BLaER1 treated with 17β-estradiol and CSF1 and Interleukin-3, amounts not matched to agents 10 nM and 100 nM (cell line): ENCODE measurements at regions not wholly inside any gene's neighbourhood (a gene's known extent, or its start where the extent isn't known, plus 50 kb on each side); places are given as distances from the start of the nearest gene placed in this dataset.

Experiments
- H3K27ac ChIP-seq, 11 experiments: shearing (Covaris generic); formaldehyde crosslinking; 2 replicates each; pipeline ENCODE4 v1.8.1; 2022
- H3K27me3 ChIP-seq, 11 experiments: shearing (Covaris generic); formaldehyde crosslinking; 2 replicates each; pipeline ENCODE4 v1.8.1; 2022
- H3K36me3 ChIP-seq, 11 experiments: shearing (Covaris generic); formaldehyde crosslinking; 2 replicates each; pipeline ENCODE4 v1.8.1; 2022
- H3K4me1 ChIP-seq, 10 experiments: shearing (Covaris generic); formaldehyde crosslinking; 2 replicates each; pipeline ENCODE4 v1.8.1; 2022
- H3K4me2 ChIP-seq, 11 experiments: shearing (Covaris generic); formaldehyde crosslinking; 2 replicates each; pipeline ENCODE4 v1.8.1; 2022
- H3K4me3 ChIP-seq, 10 experiments: shearing (Covaris generic); formaldehyde crosslinking; 2 replicates each; pipeline ENCODE4 v1.8.1; 2022
- H3K9ac ChIP-seq, 11 experiments: shearing (Covaris generic); formaldehyde crosslinking; 2 replicates each; pipeline ENCODE4 v1.8.1; 2022
- H3K9me3 ChIP-seq, 11 experiments: shearing (Covaris generic); formaldehyde crosslinking; replicated peaks in 1 of 11; 2 replicates each; pipeline ENCODE4 v1.8.1; 2022
- H4K20me1 ChIP-seq, 11 experiments: shearing (Covaris generic); formaldehyde crosslinking; 2 replicates each; pipeline ENCODE4 v1.8.1; 2022
- Cebpa-rat ChIP-seq, 11 experiments: shearing (Covaris generic); IDR thresholded peaks; 2 replicates each; pipeline ENCODE4 v1.8.1; 2022

GRCh38 chr14:48853159-48853558, 733.0 kb downstream of the RPS29 start:
- TF ChIP-seq Cebpa-rat (IDR thresholded peaks at IDR 0.05), result no peak
- no peaks in the 10 kb centered on the region for H4K20me1 ChIP-seq
- no peak overlapping the region for H3K27ac ChIP-seq
- no peak overlapping the region for H3K4me2 ChIP-seq
- H3K4me1 ChIP-seq, result no peaks in the 10 kb centered on the region
- no peaks in the 10 kb centered on the region for H3K9me3 ChIP-seq
- no peaks in the 10 kb centered on the region for H3K36me3 ChIP-seq
- H3K9ac ChIP-seq, result no peak overlapping the region
- H3K27me3 ChIP-seq, result no peaks in the 10 kb centered on the region
- no peak overlapping the region for H3K4me3 ChIP-seq

GRCh38 chr14:48849741-48850322, 736.3 kb downstream of the RPS29 start:
- H3K27me3 ChIP-seq, result no peaks in the 10 kb centered on the region
- H3K4me3 ChIP-seq, result no peak overlapping the region
- no peak overlapping the region for H3K4me2 ChIP-seq
- H3K36me3 ChIP-seq, result no peaks in the 10 kb centered on the region
- H3K4me1 ChIP-seq, result no peaks in the 10 kb centered on the region
- H4K20me1 ChIP-seq, result no peaks in the 10 kb centered on the region
- no peak for TF ChIP-seq Cebpa-rat (IDR thresholded peaks at IDR 0.05)
- no peak overlapping the region for H3K9ac ChIP-seq
- no peak overlapping the region for H3K27ac ChIP-seq
- no peaks in the 10 kb centered on the region for H3K9me3 ChIP-seq

- Histone ChIP-seq H3K36me3 (no peaks in the 10 kb centered on the region), H3K9me3 (no peaks in the 10 kb centered on the region), H3K4me2 (no peak overlapping the region), H4K20me1 (no peaks in the 10 kb centered on the region), H3K4me1 (no peaks in the 10 kb centered on the region), H3K27ac (no peak overlapping the region), H3K9ac (no peak overlapping the region), H3K4me3 (no peak overlapping the region), H3K27me3 (no peaks in the 10 kb centered on the region)
- TF ChIP-seq Cebpa-rat (IDR thresholded peaks at IDR 0.05), result no peak
These were observed 743.4 kb downstream of the RPS29 start for GRCh38 chr14:48842785-48843184.

GRCh38 chr14:48826058-48826457, 760.1 kb downstream of the RPS29 start:
- Histone ChIP-seq H3K36me3 (no peaks in the 10 kb centered on the region), H4K20me1 (no peaks in the 10 kb centered on the region), H3K27ac (no peak overlapping the region), H3K27me3 (no peaks in the 10 kb centered on the region), H3K4me1 (no peaks in the 10 kb centered on the region), H3K4me3 (no peak overlapping the region), H3K4me2 (no peak overlapping the region), H3K9ac (no peak overlapping the region), H3K9me3 (no peaks in the 10 kb centered on the region)
- no peak for TF ChIP-seq Cebpa-rat (IDR thresholded peaks at IDR 0.05)

GRCh38 chr14:48814562-48814961, 771.6 kb downstream of the RPS29 start:
- Histone ChIP-seq H3K4me3 (no peak overlapping the region), H3K4me2 (no peak overlapping the region), H3K9ac (no peak overlapping the region)

GRCh38 chr14:48805315-48805714, 780.9 kb downstream of the RPS29 start:
- Histone ChIP-seq H3K9me3 (peaks cover 0 to 6% (median 5%) of the 10 kb centered on the region in 11 experiments; a peak in 8 of 22 replicates), H3K4me3 (no peak overlapping the region), H3K36me3 (no peaks in the 10 kb centered on the region), H3K27me3 (no peaks in the 10 kb centered on the region), H3K27ac (no peak overlapping the region), H3K9ac (no peak overlapping the region), H3K4me1 (no peaks in the 10 kb centered on the region), H3K4me2 (no peak overlapping the region), H4K20me1 (no peaks in the 10 kb centered on the region)
- TF ChIP-seq Cebpa-rat (IDR thresholded peaks at IDR 0.05), result no peak

More at GRCh38 chr14:48814562-48814961, 771.6 kb downstream of the RPS29 start:
- no peaks in the 10 kb centered on the region for H3K9me3 ChIP-seq
- H3K27ac ChIP-seq, result no peak overlapping the region
- TF ChIP-seq Cebpa-rat (IDR thresholded peaks at IDR 0.05), result no peak
- H3K4me1 ChIP-seq, result no peaks in the 10 kb centered on the region
- H3K27me3 ChIP-seq, result no peaks in the 10 kb centered on the region
- H3K36me3 ChIP-seq, result no peaks in the 10 kb centered on the region
- H4K20me1 ChIP-seq, result no peaks in the 10 kb centered on the region

GRCh38 chr14:48792376-48793024, 793.7 kb downstream of the RPS29 start:
- TF ChIP-seq Cebpa-rat (IDR thresholded peaks at IDR 0.05), result no peak
- Histone ChIP-seq H3K27ac (peak overlapping the region in 10 of 11 experiments; percentile 22 to 59 (median 44); a peak in 16 of 22 replicates), H3K4me1 (peaks cover 0 to 10% (median 9%) of the 10 kb centered on the region in 10 experiments; a peak in 16 of 20 replicates), H3K36me3 (no peaks in the 10 kb centered on the region), H4K20me1 (no peaks in the 10 kb centered on the region), H3K4me2 (peak overlapping the region in 10 of 11 experiments; percentile 2 to 63 (median 54); a peak in 18 of 22 replicates), H3K9ac (peak overlapping the region in 1 of 11 experiments; percentile 4; a peak in 1 of 22 replicates), H3K4me3 (no peak overlapping the region), H3K9me3 (0 out of 22 replicates have a peak, but pooled peaks cover 0 to 3% (median 0%) of the 10 kb centered on the region in 11 experiments), H3K27me3 (no peaks in the 10 kb centered on the region)

- H4K20me1 ChIP-seq, result no peaks in the 10 kb centered on the region
- no peak for TF ChIP-seq Cebpa-rat (IDR thresholded peaks at IDR 0.05)
These were observed 797.4 kb downstream of the RPS29 start for GRCh38 chr14:48788771-48789170.

GRCh38 chr14:48786498-48786897, 799.7 kb downstream of the RPS29 start:
- H3K9ac ChIP-seq, result no peak overlapping the region
- H3K4me1 ChIP-seq, result no peaks in the 10 kb centered on the region
- H3K36me3 ChIP-seq, result no peaks in the 10 kb centered on the region
- no peaks in the 10 kb centered on the region for H3K27me3 ChIP-seq
- H4K20me1 ChIP-seq, result no peaks in the 10 kb centered on the region
- no peak overlapping the region for H3K4me2 ChIP-seq
- no peaks in the 10 kb centered on the region for H3K9me3 ChIP-seq
- no peak overlapping the region for H3K4me3 ChIP-seq
- H3K27ac ChIP-seq, result no peak overlapping the region
- TF ChIP-seq Cebpa-rat (IDR thresholded peaks at IDR 0.05), result no peak

More at GRCh38 chr14:48788771-48789170, 797.4 kb downstream of the RPS29 start:
- Histone ChIP-seq H3K27me3 (no peaks in the 10 kb centered on the region), H3K4me3 (no peak overlapping the region), H3K9ac (no peak overlapping the region), H3K9me3 (0 out of 22 replicates have a peak, but pooled peaks cover 0 to 3% (median 0%) of the 10 kb centered on the region in 11 experiments), H3K27ac (no peak overlapping the region), H3K4me1 (peaks cover 0 to 10% (median 9%) of the 10 kb centered on the region in 10 experiments; a peak in 16 of 20 replicates), H3K4me2 (no peak overlapping the region), H3K36me3 (no peaks in the 10 kb centered on the region)

GRCh38 chr14:48771717-48772116, 814.5 kb downstream of the RPS29 start:
- Histone ChIP-seq H3K36me3 (no peaks in the 10 kb centered on the region), H3K27ac (no peak overlapping the region), H4K20me1 (no peaks in the 10 kb centered on the region), H3K9me3 (peaks cover 0 to 16% (median 11%) of the 10 kb centered on the region in 11 experiments; a peak in 13 of 22 replicates), H3K9ac (no peak overlapping the region), H3K27me3 (no peaks in the 10 kb centered on the region), H3K4me3 (no peak overlapping the region), H3K4me1 (no peaks in the 10 kb centered on the region), H3K4me2 (no peak overlapping the region)
- TF ChIP-seq Cebpa-rat (IDR thresholded peaks at IDR 0.05), result no peak
